GM23338 (cell line): ENCODE measurements at regions not wholly inside any gene's neighbourhood (a gene's known extent, or its start where the extent isn't known, plus 50 kb on each side); places are given as distances from the start of the nearest gene placed in this dataset.

Experiments
- ATAC-seq: fragments of 200-7000 bp; cut with Tn5 transposase; 3 replicates; pipeline ENCODE4 v1.9.1; 2020
- DNase-seq: peaks from one replicate; pipeline ENCODE4 v3.0.0-alpha.2; 2015; ENCODE audit warnings: low spot score
- H2AFZ ChIP-seq: fragments of 200-600 bp; sonication (generic); 2 replicates; pipeline ENCODE4 v1.8.0; 2016; ENCODE audit warnings: antibody characterized with exemption, mild to moderate bottlenecking, moderate library complexity
- H3F3A ChIP-seq: fragments of 200-600 bp; sonication (generic); replicated peaks from 2 replicates; pipeline ENCODE4 v1.8.0; 2017; ENCODE audit warnings: antibody characterized with exemption, mixed run types, low read depth
- H3K27ac ChIP-seq: fragments of 200-600 bp; sonication (generic); 2 replicates; pipeline ENCODE4 v1.6.1; 2016; ENCODE audit warnings: low read depth
- H3K27me3 ChIP-seq: fragments of 200-600 bp; sonication (generic); 2 replicates; pipeline ENCODE4 v1.8.0; 2016; ENCODE audit warnings: mild to moderate bottlenecking, mixed run types, moderate library complexity; ENCODE audit not compliant: insufficient read depth
- H3K36me3 ChIP-seq: fragments of 200-600 bp; sonication (generic); 2 replicates; pipeline ENCODE4 v1.8.0; 2016; ENCODE audit warnings: mild to moderate bottlenecking; ENCODE audit not compliant: insufficient read depth
- H3K4me1 ChIP-seq: fragments of 200-600 bp; sonication (generic); 2 replicates; pipeline ENCODE4 v1.8.0; 2016; ENCODE audit warnings: mild to moderate bottlenecking, moderate library complexity; ENCODE audit not compliant: insufficient read depth
- H3K4me2 ChIP-seq: fragments of 200-600 bp; sonication (generic); 2 replicates; pipeline ENCODE4 v1.7.1; 2017; ENCODE audit warnings: mixed run types
- H3K4me3 ChIP-seq: fragments of 200-600 bp; sonication (generic); 2 replicates; pipeline ENCODE4 v1.6.1; 2016; ENCODE audit warnings: mixed run types
- H3K79me2 ChIP-seq: fragments of 200-600 bp; sonication (generic); replicated peaks from 2 replicates; pipeline ENCODE4 v1.8.0; 2017; ENCODE audit warnings: mild to moderate bottlenecking; ENCODE audit not compliant: insufficient read depth
- H3K9me2 ChIP-seq: fragments of 200-600 bp; sonication (generic); 2 replicates; pipeline ENCODE4 v1.8.0; 2017; ENCODE audit not compliant: insufficient read depth
- H4K20me1 ChIP-seq: fragments of 200-600 bp; sonication (generic); replicated peaks from 2 replicates; pipeline ENCODE4 v1.8.0; 2017; ENCODE audit warnings: mild to moderate bottlenecking; ENCODE audit not compliant: insufficient read depth
- H3K27ac Mint-ChIP-seq: 2 replicates; pipeline ENCODE4 v1.8.0; 2020; ENCODE audit warnings: inconsistent platforms, mild to moderate bottlenecking, moderate library complexity, mixed read lengths
- H3K27me3 Mint-ChIP-seq: 3 replicates; pipeline ENCODE4 v1.8.0; 2022; ENCODE audit warnings: low read depth, mild to moderate bottlenecking, moderate library complexity, mixed read lengths, inconsistent platforms; ENCODE audit not compliant: insufficient read depth, poor library complexity
- H3K36me3 Mint-ChIP-seq: 3 replicates; pipeline ENCODE4 v1.8.0; 2021; ENCODE audit warnings: low read depth, mild to moderate bottlenecking, inconsistent platforms, moderate library complexity, mixed read lengths
- H3K4me1 Mint-ChIP-seq: 3 replicates; pipeline ENCODE4 v1.8.0; 2020; ENCODE audit warnings: mild to moderate bottlenecking, inconsistent platforms, mixed read lengths
- H3K4me3 Mint-ChIP-seq: 3 replicates; pipeline ENCODE4 v1.8.0; 2021; ENCODE audit warnings: moderate library complexity, mild to moderate bottlenecking, inconsistent platforms, mixed read lengths
- H3K9me3 Mint-ChIP-seq: 3 replicates; pipeline ENCODE4 v1.8.0; 2020; ENCODE audit warnings: moderate library complexity, mild to moderate bottlenecking, inconsistent platforms, mixed read lengths
- CTCF ChIP-seq, 2 experiments: fragments of 200-600 bp in 1 of 2; sonication (generic) in 1 of 2; conservative IDR thresholded peaks; 2 replicates each; pipeline versions ENCODE4 v1.5.1 to v1.6.1; 2016 to 2017; ENCODE audit warnings: antibody characterized with exemption in 2 of 2, low read depth in 2 of 2, mild to moderate bottlenecking in 2 of 2, moderate library complexity in 1 of 2
- ETS1 ChIP-seq: IDR thresholded peaks from 2 replicates; pipeline ENCODE4 v1.6.1; 2016; ENCODE audit warnings: antibody characterized with exemption
- EZH2 ChIP-seq: fragments of 200-600 bp; sonication (generic); IDR thresholded peaks from one replicate; pipeline ENCODE4 v1.8.0; 2017; ENCODE audit warnings: antibody characterized with exemption, mild to moderate bottlenecking, low read depth; ENCODE audit not compliant: unreplicated experiment
- EZH2phosphoT487 ChIP-seq: fragments of 200-600 bp; sonication (generic); IDR thresholded peaks from one replicate; pipeline ENCODE4 v1.8.1; 2018; ENCODE audit warnings: antibody characterized with exemption; ENCODE audit not compliant: unreplicated experiment
- JUNB ChIP-seq: IDR thresholded peaks from one replicate; pipeline ENCODE4 v1.6.1; 2016; ENCODE audit warnings: antibody characterized with exemption; ENCODE audit not compliant: unreplicated experiment
- NANOG ChIP-seq: IDR thresholded peaks from 2 replicates; pipeline ENCODE4 v1.6.1; 2016; ENCODE audit warnings: antibody characterized with exemption, borderline replicate concordance
- POLR2AphosphoS5 ChIP-seq: IDR thresholded peaks from 2 replicates; pipeline ENCODE4 v1.6.1; 2016; ENCODE audit warnings: antibody characterized with exemption, low read depth
- REST ChIP-seq: IDR thresholded peaks from one replicate; pipeline ENCODE4 v1.6.1; 2018; ENCODE audit warnings: antibody characterized with exemption; ENCODE audit not compliant: unreplicated experiment
- STAT1 ChIP-seq: IDR thresholded peaks from one replicate; pipeline ENCODE4 v1.6.1; 2016; ENCODE audit warnings: antibody characterized with exemption; ENCODE audit not compliant: unreplicated experiment
- ZNF114 ChIP-seq: fragments of 250-450 bp; sonication (Bioruptor Pico); IDR thresholded peaks from 2 replicates; pipeline ENCODE4 v1.5.0; 2020; ENCODE audit warnings: mild to moderate bottlenecking, moderate library complexity
- ZNF331 ChIP-seq: fragments of 250-450 bp; sonication (Bioruptor Pico); IDR thresholded peaks from 2 replicates; pipeline ENCODE4 v1.5.0; 2020; ENCODE audit warnings: low read depth, mild to moderate bottlenecking, moderate library complexity
- ZNF462 ChIP-seq: fragments of 250-450 bp; sonication (Bioruptor Pico); IDR thresholded peaks from 2 replicates; pipeline ENCODE4 v1.5.0; 2020; ENCODE audit warnings: mild to moderate bottlenecking, moderate library complexity

- H3K9me3 Mint-ChIP-seq, result no peaks in the 10 kb centered on the region
- H3K27me3 ChIP-seq, result no peaks in the 10 kb centered on the region
- H3K4me1 Mint-ChIP-seq, result peaks cover 39% of the 10 kb centered on the region
- 0 out of 2 replicates have a peak, but pooled peaks cover 2% of the 10 kb centered on the region for H3K9me2 ChIP-seq
- H3K4me3 ChIP-seq, result no peak overlapping the region
- H4K20me1 ChIP-seq, result 0 out of 2 replicates have a peak, but pooled peaks cover 3% of the 10 kb centered on the region
- no peaks in the 10 kb centered on the region for H3F3A ChIP-seq
- peaks cover 20% of the 10 kb centered on the region; the same call in 1 of the 2 replicates for H3K4me1 ChIP-seq
- H3K4me2 ChIP-seq, result no peak overlapping the region
- no peak overlapping the region for H3K4me3 Mint-ChIP-seq
- H3K79me2 ChIP-seq, result peaks cover 60% of the 10 kb centered on the region
- peaks cover 9% of the 10 kb centered on the region for H3K27me3 Mint-ChIP-seq
- H3K36me3 ChIP-seq, result no peaks in the 10 kb centered on the region
- no peak overlapping the region for H3K27ac ChIP-seq
- no peak for TF ChIP-seq ZNF462
- TF ChIP-seq JUNB, result no peak
- TF ChIP-seq ZNF114 (CRISPR knock-in tag), result no peak
- no peak for TF ChIP-seq POLR2AphosphoS5
- no peak for TF ChIP-seq REST
- no peak for TF ChIP-seq EZH2phosphoT487
- no peak for TF ChIP-seq CTCF (conservative IDR thresholded peaks at IDR 0.05; ENCODE audit: low read depth in 2 of 2)
- TF ChIP-seq ZNF331, result no peak
- TF ChIP-seq NANOG, result no peak
- no peak for TF ChIP-seq ETS1
- no peak for TF ChIP-seq EZH2
- TF ChIP-seq STAT1, result no peak
- peaks cover 20% of the 10 kb centered on the region for H3K36me3 Mint-ChIP-seq
- no peak overlapping the region; the same call in 1 of the 2 replicates for H3K27ac Mint-ChIP-seq
- DNase-seq (no peak), ATAC-seq (no peak)
- no peak overlapping the region for H2AFZ ChIP-seq
These were observed 68.2 kb upstream of the FOXN3 start for GRCh38 chr14:89485264-89485663.
